Endothelial cell of umbilical vein (primary cell): ENCODE measurements at regions not wholly inside any gene's neighbourhood (a gene's known extent, or its start where the extent isn't known, plus 50 kb on each side); places are given as distances from the start of the nearest gene placed in this dataset.

Source experiments
- BruUV-seq: library from RNA; stranded (reverse); fragments of 400-500 nt; replicated peaks from 2 replicates; lab custom pipeline; 2021; lab: Mats Ljungman, UMichigan
- CTCF ChIA-PET: fragments of 300-600, 350-600 bp; sonication (Branson Sonifier 250); formaldehyde crosslinking; loops from one replicate; lab custom pipeline; 2021; ENCODE audit warnings: antibody characterized with exemption, inconsistent platforms; lab: Charles Lee
- POLR2A ChIA-PET: fragments of 300-600, 350-600 bp; sonication (Branson Sonifier 250); formaldehyde crosslinking; loops from one replicate; lab custom pipeline; 2021; ENCODE audit warnings: antibody characterized with exemption, inconsistent platforms; lab: Charles Lee
- DNase-seq: peaks from one replicate; pipeline ENCODE4 v3.0.0-alpha.2; 2011; ENCODE audit warnings: low read depth, low spot score
- FAIRE-seq: peaks from 2 replicates; lab custom pipeline; 2011; peaks lifted over from hg19 to GRCh38; lab: Jason Lieb, UNC
- H2AFZ ChIP-seq: 2 replicates; pipeline ENCODE4 v1.6.0; 2012; ENCODE audit warnings: low read depth, low read length, control low read depth, inconsistent platforms
- H3K27ac ChIP-seq: 2 replicates; pipeline ENCODE4 v1.5.1; 2011; ENCODE audit warnings: low read depth, mild to moderate bottlenecking, control low read depth, low read length, moderate library complexity; ENCODE audit not compliant: insufficient read depth
- H3K27me3 ChIP-seq, 2 experiments: 2 replicates each; pipeline versions ENCODE4 v1.6.0 to v1.6.1; 2011; ENCODE audit warnings: low read length in 2 of 2, mixed read lengths in 1 of 2; ENCODE audit not compliant: control insufficient read depth in 2 of 2, insufficient read depth in 2 of 2
- H3K36me3 ChIP-seq, 2 experiments: 2 replicates in 1 of 2; 3 replicates in 1 of 2; pipeline ENCODE4 v1.5.1; 2011; ENCODE audit warnings: low read length in 2 of 2, mild to moderate bottlenecking in 1 of 2, moderate library complexity in 1 of 2; ENCODE audit not compliant: control insufficient read depth in 2 of 2, insufficient read depth in 2 of 2; ENCODE audit errors: extremely low read depth in 1 of 2
- H3K4me1 ChIP-seq: 3 replicates; pipeline ENCODE4 v1.5.1; 2011; ENCODE audit warnings: mild to moderate bottlenecking, low read length; ENCODE audit not compliant: control insufficient read depth, insufficient read depth; ENCODE audit errors: extremely low read depth
- H3K4me2 ChIP-seq: 2 replicates; pipeline ENCODE4 v1.6.1; 2011; ENCODE audit warnings: low read length, control low read depth, mixed read lengths; ENCODE audit not compliant: insufficient read depth
- H3K4me3 ChIP-seq, 3 experiments: fragments of 200-600 bp in 1 of 3; sonication (generic), shearing (Covaris generic) in 1 of 3; replicated peaks in 1 of 3; 2 replicates each; pipeline ENCODE4 v1.5.1; 2011 to 2016; ENCODE audit warnings: control low read depth in 3 of 3, low read length in 3 of 3, mild to moderate bottlenecking in 2 of 3, inconsistent platforms in 1 of 3, low read depth in 1 of 3, moderate library complexity in 1 of 3; ENCODE audit not compliant: insufficient read depth in 1 of 3
- H3K79me2 ChIP-seq: 2 replicates; pipeline ENCODE4 v1.6.0; 2012; ENCODE audit warnings: low read length, inconsistent platforms; ENCODE audit not compliant: control insufficient read depth, insufficient read depth
- H3K9ac ChIP-seq: replicated peaks from 2 replicates; pipeline ENCODE3; 2011; ENCODE audit warnings: low read length, control low read depth; ENCODE audit not compliant: insufficient read depth; ENCODE audit errors: extremely low read depth
- H3K9me1 ChIP-seq: replicated peaks from 3 replicates; pipeline ENCODE4 v1.6.0; 2011; ENCODE audit warnings: mild to moderate bottlenecking, low read length; ENCODE audit not compliant: control insufficient read depth, insufficient read depth; ENCODE audit errors: extremely low read depth
- H3K9me3 ChIP-seq: replicated peaks from 2 replicates; pipeline ENCODE4 v1.5.1; 2012; ENCODE audit warnings: low read length, inconsistent platforms; ENCODE audit not compliant: control insufficient read depth, insufficient read depth
- H4K20me1 ChIP-seq: replicated peaks from 2 replicates; pipeline ENCODE3; 2011; ENCODE audit warnings: mild to moderate bottlenecking, low read length; ENCODE audit not compliant: control insufficient read depth, insufficient read depth; ENCODE audit errors: extremely low read depth
- CTCF ChIP-seq, 2 donors: IDR thresholded peaks; 1 replicate in 1 of 2; 2 replicates in 1 of 2; pipeline ENCODE4 v1.5.1; 2011; ENCODE audit warnings: low read length in 2 of 2, mild to moderate bottlenecking in 2 of 2, moderate library complexity in 2 of 2, control low read depth in 1 of 2, inconsistent platforms in 1 of 2, low read depth in 1 of 2; ENCODE audit not compliant: insufficient read depth in 1 of 2; ENCODE audit errors: extremely low read depth in 1 of 2
- EZH2 ChIP-seq: IDR thresholded peaks from 2 replicates; pipeline ENCODE4 v1.6.1; 2012; ENCODE audit warnings: borderline replicate concordance, low read depth, mild to moderate bottlenecking, moderate library complexity, low read length, inconsistent platforms; ENCODE audit not compliant: severe bottlenecking
- FOS ChIP-seq: IDR thresholded peaks from 2 replicates; pipeline ENCODE4 v1.6.1; 2011; ENCODE audit warnings: mild to moderate bottlenecking, low read length, moderate library complexity, borderline replicate concordance; ENCODE audit not compliant: insufficient read depth
- GATA2 ChIP-seq: IDR thresholded peaks from 2 replicates; pipeline ENCODE4 v1.7.0; 2011; ENCODE audit warnings: low read depth, mild to moderate bottlenecking, moderate library complexity, mixed read lengths, low read length; ENCODE audit not compliant: insufficient read length, insufficient read depth
- JUN ChIP-seq: IDR thresholded peaks from 2 replicates; pipeline ENCODE4 v1.6.1; 2011; ENCODE audit warnings: borderline replicate concordance, low read depth; ENCODE audit not compliant: insufficient read length, insufficient read depth
- MYC ChIP-seq: IDR thresholded peaks from one replicate; pipeline ENCODE4 v1.6.1; 2011; ENCODE audit warnings: mild to moderate bottlenecking, low read depth, low read length
- POLR2A ChIP-seq: IDR thresholded peaks from 2 replicates; pipeline ENCODE4 v1.6.1; 2012; ENCODE audit warnings: low read depth, mild to moderate bottlenecking, control low read depth, low read length
- POLR2AphosphoS5 ChIP-seq: IDR thresholded peaks from 2 replicates; pipeline ENCODE4 v1.6.1; 2012; ENCODE audit warnings: low read depth, mild to moderate bottlenecking, control low read depth, low read length, moderate library complexity; ENCODE audit not compliant: insufficient read depth
- dilution Hi-C: fragments of 300-500 bp; cut with MboI; formaldehyde crosslinking; loops from one replicate; pipeline ENCODE4 v1.15.0; 2019; ENCODE audit warnings: low sequenced_read_pairs; ENCODE audit not compliant: extremely low pct_ligation_motif_present
- intact Hi-C: fragments of 100-400 bp; cut with micrococcal nuclease; formaldehyde crosslinking; loops from one replicate; pipeline ENCODE4 v1.10.0; 2022
- TF ChIP-seq, protein P1 (sequence below): IDR thresholded peaks from 2 replicates; pipeline ENCODE4 v1.6.1; 2011; ENCODE audit not compliant: insufficient read depth, insufficient read length

GRCh38 chr3:145022447-145022846 lies 1050.8 kb downstream of the DIPK2A start:
- Histone ChIP-seq H3K27ac (no peak overlapping the region), H3K4me3 (no peak overlapping the region), H2AFZ (no peak overlapping the region), H3K27me3 (no peaks in the 10 kb centered on the region), H3K9me1 (no peaks in the 10 kb centered on the region), H4K20me1 (no peaks in the 10 kb centered on the region), H3K4me2 (no peak overlapping the region), H3K9ac (no peak overlapping the region), H3K9me3 (no peaks in the 10 kb centered on the region), H3K79me2 (no peaks in the 10 kb centered on the region), H3K36me3 (no peaks in the 10 kb centered on the region), H3K4me1 (no peaks in the 10 kb centered on the region)
- intact Hi-C loops: no loop called here
- ChIA-PET CTCF (interaction anchor here (0.7 to 1.1 kb wide), 3 partner anchors 10 to 84 kb away, joined by 3 read pairs; no protein-coding TSS in a partner anchor), POLR2A (no interaction called here)
- DNase-seq (no peak), FAIRE-seq (no peak)
- BruUV-seq: no TSS peak
- TF ChIP-seq GATA2: no peak
- TF ChIP-seq, protein P1, sequence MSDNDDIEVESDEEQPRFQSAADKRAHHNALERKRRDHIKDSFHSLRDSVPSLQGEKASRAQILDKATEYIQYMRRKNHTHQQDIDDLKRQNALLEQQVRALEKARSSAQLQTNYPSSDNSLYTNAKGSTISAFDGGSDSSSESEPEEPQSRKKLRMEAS: no peak
- TF ChIP-seq EZH2: no peak
- TF ChIP-seq MYC: no peak
- no peak for TF ChIP-seq POLR2A
- no peak for TF ChIP-seq CTCF (IDR thresholded peaks at IDR 0.05; ENCODE audit: extremely low read depth in 1 of 2, insufficient read depth in 1 of 2, low read depth in 1 of 2, low read length in 2 of 2)
- no peak for TF ChIP-seq JUN
- no peak for TF ChIP-seq POLR2AphosphoS5
- TF ChIP-seq FOS: no peak
- dilution Hi-C loops: no loop called here
